ENCODE measurements at regions not wholly inside any gene's neighbourhood (a gene's known extent, or its start where the extent isn't known, plus 50 kb on each side); places are given as distances from the start of the nearest gene placed in this dataset.
A peak's percentile ranks its signal among the peaks of the same experiment; 100 is the strongest.

DNA sequence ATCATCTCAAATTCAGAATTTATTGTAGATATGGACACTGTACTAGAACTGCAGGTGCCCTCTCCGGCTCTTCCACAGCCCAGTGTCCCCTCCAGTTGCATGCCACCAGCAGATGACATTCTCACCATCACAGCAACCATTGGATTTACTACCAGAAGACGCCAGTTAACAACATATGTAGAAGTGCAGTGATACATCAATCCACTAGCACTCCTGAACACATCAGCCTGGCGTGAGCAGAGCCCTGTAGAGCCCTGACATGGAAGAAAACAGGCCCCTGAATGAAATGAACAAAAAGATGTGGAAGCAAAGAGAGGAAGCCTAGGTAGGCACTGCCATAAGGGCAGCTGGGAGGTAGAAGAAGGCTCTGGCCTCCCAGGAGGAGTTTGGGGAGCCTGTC, 73.1 kb upstream of the GALNT2 start:
- H3K4me3 ChIP-seq (replicated peaks; ENCODE audit: low read depth, low read length) = no peak overlapping the region
- TF ChIP-seq, protein P1, sequence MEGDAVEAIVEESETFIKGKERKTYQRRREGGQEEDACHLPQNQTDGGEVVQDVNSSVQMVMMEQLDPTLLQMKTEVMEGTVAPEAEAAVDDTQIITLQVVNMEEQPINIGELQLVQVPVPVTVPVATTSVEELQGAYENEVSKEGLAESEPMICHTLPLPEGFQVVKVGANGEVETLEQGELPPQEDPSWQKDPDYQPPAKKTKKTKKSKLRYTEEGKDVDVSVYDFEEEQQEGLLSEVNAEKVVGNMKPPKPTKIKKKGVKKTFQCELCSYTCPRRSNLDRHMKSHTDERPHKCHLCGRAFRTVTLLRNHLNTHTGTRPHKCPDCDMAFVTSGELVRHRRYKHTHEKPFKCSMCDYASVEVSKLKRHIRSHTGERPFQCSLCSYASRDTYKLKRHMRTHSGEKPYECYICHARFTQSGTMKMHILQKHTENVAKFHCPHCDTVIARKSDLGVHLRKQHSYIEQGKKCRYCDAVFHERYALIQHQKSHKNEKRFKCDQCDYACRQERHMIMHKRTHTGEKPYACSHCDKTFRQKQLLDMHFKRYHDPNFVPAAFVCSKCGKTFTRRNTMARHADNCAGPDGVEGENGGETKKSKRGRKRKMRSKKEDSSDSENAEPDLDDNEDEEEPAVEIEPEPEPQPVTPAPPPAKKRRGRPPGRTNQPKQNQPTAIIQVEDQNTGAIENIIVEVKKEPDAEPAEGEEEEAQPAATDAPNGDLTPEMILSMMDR (IDR thresholded peaks at IDR 0.05; ENCODE audit: low read length, missing control alignments) = no peak
- no peak for DNase-seq (ENCODE audit: low read depth)

DNA sequence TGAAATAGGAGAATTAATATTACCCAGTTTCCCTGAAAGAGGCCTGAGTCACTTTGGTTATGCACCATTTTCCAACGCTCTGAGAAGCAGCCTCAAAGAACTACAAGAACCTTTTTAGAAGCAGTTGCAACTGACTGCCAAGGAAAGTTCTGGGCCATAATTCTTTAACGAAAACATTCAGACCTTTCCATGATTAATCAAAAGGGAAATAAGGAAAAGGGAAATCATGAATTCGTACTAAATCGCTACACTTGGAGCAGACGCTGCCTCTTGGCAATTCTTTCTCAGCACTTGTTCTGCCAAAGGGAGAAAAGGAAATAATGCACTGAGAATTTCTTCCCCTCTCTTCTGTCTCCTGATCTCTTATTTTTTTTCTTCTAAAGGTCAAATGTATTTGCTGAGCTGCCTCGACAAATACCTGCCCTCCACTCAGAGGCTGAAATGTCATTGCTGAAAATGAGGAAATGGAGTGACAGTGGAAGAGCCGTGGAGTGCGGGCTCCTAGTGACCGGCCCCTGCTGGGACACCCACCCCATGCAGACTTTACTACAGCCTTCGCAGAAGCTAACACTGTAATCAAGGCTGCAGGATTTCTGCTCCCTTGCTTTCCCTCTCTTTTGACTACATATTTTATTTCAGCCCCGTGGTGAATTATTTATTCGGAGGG, 67.9 kb upstream of the GALNT2 start:
- TF ChIP-seq, protein P1 (IDR thresholded peaks at IDR 0.05; ENCODE audit: low read length, missing control alignments) = no peak
- DNase-seq (ENCODE audit: low read depth) = no peak
- H3K4me3 ChIP-seq (replicated peaks; ENCODE audit: low read depth, low read length) = no peak overlapping the region

DNA sequence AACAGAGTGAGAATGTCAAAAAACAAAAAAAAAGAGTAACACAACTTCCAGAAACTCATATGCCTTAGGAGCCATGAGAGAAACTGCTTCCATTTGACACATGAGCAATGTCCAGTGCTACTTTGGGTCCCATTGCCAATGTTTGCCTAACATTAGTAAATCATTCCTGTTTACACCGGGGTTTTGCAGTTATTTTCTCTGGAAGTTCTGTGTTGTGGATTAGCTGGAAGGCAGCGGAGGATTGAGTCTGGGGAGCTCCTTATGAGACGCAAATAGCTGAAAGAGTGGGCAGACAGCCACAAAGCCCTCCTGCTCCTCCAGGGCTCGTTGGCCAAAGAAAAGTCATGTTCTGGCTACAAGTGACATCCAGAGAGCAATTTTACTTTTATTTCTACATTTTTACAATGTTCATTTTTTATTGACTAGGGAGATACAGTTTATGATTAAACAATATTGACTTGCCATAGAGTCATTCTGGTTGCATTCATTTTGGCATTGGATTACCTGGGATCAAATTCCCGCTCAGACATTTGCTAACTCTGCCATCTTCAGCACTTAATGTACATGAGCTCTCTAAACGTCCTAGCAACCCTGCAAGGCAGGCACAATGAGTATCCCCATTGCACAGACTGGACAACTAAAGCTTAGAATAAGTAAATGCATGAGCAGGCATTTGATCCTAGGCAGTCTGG, 66.4 kb upstream of the GALNT2 start:
- DNase-seq (ENCODE audit: low read depth) = no peak
- TF ChIP-seq, protein P1 (IDR thresholded peaks at IDR 0.05; ENCODE audit: low read length, missing control alignments) = no peak
- no peak overlapping the region for H3K4me3 ChIP-seq (replicated peaks; ENCODE audit: low read depth, low read length)

DNA sequence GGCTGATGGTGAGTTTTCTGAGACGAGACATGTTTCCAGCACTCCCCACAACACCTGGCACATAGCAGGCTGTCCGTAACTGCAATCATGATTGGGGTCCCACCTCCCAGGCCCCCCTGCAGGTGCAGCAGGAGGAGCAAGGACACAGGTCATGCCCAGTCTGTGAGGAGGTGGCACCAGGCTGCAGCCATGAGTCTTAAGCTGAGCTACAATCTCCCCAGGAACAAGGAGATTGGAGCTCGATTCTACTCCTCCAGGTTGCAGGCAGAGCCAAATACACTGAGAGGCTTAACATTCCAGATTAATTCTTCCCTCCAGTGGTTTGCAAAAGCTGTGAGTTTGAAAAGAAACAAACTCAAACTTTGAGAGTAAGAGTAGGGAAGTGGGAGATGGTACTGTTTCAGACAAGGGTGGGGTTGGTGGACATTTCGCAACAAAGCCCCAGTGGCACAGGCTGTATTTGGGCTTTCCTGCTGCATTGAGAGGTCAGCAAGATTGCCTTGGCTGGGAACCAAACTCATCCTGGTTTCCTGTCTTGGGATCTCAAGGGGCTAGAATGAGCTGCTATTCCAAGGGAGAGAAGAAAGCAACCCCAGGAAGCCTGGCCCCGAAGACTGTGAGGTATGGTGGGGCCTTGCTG, 64.8 kb upstream of the GALNT2 start:
- TF ChIP-seq, protein P1 (IDR thresholded peaks at IDR 0.05; ENCODE audit: low read length, missing control alignments) = no peak
- H3K4me3 ChIP-seq (replicated peaks; ENCODE audit: low read depth, low read length) = no peak overlapping the region
- DNase-seq (ENCODE audit: low read depth) = peak; percentile 19

DNA sequence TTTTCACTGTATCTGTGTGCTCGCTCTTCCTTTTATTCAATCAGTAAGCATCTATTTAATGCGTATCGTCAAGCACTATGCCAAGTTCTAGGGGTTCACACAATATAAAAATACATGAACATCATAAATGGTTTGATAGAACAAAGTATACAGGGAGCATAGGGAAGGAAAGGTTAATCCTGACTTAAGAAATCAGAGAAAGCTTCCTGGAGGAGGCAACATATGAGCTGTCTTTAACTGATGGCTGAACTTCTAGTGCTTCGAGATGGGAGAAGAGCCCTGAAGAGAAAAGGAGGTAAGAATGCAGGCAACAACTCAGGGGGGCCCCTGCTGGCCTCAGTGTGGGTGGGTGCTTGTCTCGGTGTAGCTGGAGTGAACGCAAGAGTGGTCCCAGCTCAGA, 63.6 kb upstream of the GALNT2 start:
- no peak for DNase-seq (ENCODE audit: low read depth)
- H3K4me3 ChIP-seq (replicated peaks; ENCODE audit: low read depth, low read length) = no peak overlapping the region
- TF ChIP-seq, protein P1 (IDR thresholded peaks at IDR 0.05; ENCODE audit: low read length, missing control alignments) = no peak

DNA sequence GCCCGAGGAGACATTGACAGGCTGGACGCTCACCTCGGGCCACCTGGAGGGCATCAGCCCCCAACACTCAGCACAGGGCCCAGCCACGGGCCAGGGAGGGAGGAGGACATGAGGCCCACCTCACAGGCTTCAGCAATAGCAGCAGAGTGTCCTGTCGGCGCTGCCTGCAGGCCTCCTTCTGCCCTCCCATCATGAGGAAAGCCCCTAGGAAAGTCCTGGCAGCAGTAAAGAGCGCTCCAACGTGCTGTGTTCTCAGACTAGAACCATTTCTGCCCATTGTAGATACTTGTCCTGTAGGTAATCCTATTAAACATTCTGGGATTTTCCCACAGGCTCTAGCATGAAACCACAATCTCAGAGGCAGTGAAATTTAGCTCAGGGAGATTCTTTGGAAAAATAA, 62.0 kb upstream of the GALNT2 start:
- no peak for DNase-seq (ENCODE audit: low read depth)
- H3K4me3 ChIP-seq (replicated peaks; ENCODE audit: low read depth, low read length) = no peak overlapping the region
- TF ChIP-seq, protein P1 (IDR thresholded peaks at IDR 0.05; ENCODE audit: low read length, missing control alignments) = no peak
